Activated CD4-positive, alpha-beta T cell treated with anti-CD3 and anti-CD28 coated beads for 24 hours (primary cell): ENCODE measurements at regions not wholly inside any gene's neighbourhood (a gene's known extent, or its start where the extent isn't known, plus 50 kb on each side); places are given as distances from the start of the nearest gene placed in this dataset.

Experiments
- DNase-seq, 2 donors: peaks; one replicate each; pipeline ENCODE4 v3.0.0-alpha.2; 2020; ENCODE audit warnings: low read depth in 2 of 2

- DNase-seq: no peak
These were observed 364.2 kb downstream of the ZNF516 start for GRCh38 chr18:76130845-76131244.

GRCh38 chr18:76126327-76126726, 368.7 kb downstream of the ZNF516 start:
- DNase-seq: no peak

GRCh38 chr18:76121011-76121410, 374.0 kb downstream of the ZNF516 start:
- no peak for DNase-seq

GRCh38 chr18:76115580-76115979, 379.5 kb downstream of the ZNF516 start:
- no peak for DNase-seq

GRCh38 chr18:76113101-76113500, 381.9 kb downstream of the ZNF516 start:
- no peak for DNase-seq

- DNase-seq: no peak
These were observed 392.4 kb downstream of the ZNF516 start for GRCh38 chr18:76102626-76103025.

- no peak for DNase-seq
These were observed 392.9 kb downstream of the ZNF516 start for GRCh38 chr18:76102156-76102555.

GRCh38 chr18:76099931-76100457, 395.0 kb downstream of the ZNF516 start:
- DNase-seq: no peak

- no peak for DNase-seq
These were observed 396.2 kb downstream of the ZNF516 start for GRCh38 chr18:76098674-76099411.

GRCh38 chr18:76081536-76081935, 413.5 kb downstream of the ZNF516 start:
- no peak for DNase-seq

GRCh38 chr18:76080430-76080829, 414.6 kb downstream of the ZNF516 start:
- no peak for DNase-seq

- no peak for DNase-seq
These were observed 419.3 kb downstream of the ZNF516 start for GRCh38 chr18:76075777-76076176.

- DNase-seq: no peak
These were observed 430.0 kb downstream of the ZNF516 start for GRCh38 chr18:76064998-76065397.

- DNase-seq: no peak
These were observed 436.9 kb downstream of the ZNF516 start for GRCh38 chr18:76058146-76058545.

- DNase-seq: no peak
These were observed 437.7 kb downstream of the ZNF516 start for GRCh38 chr18:76057386-76057785.

GRCh38 chr18:76056471-76057110, 438.5 kb downstream of the ZNF516 start:
- DNase-seq: no peak

GRCh38 chr18:76055578-76055977, 439.5 kb downstream of the ZNF516 start:
- no peak for DNase-seq

- no peak for DNase-seq
These were observed 440.0 kb downstream of the ZNF516 start for GRCh38 chr18:76055025-76055424.

- DNase-seq: no peak
These were observed 440.9 kb downstream of the ZNF516 start for GRCh38 chr18:76054156-76054555.

- DNase-seq: no peak
These were observed 441.5 kb downstream of the ZNF516 start for GRCh38 chr18:76053551-76053950.

- DNase-seq: no peak
These were observed 442.8 kb downstream of the ZNF516 start for GRCh38 chr18:76052227-76052595.

- no peak for DNase-seq
These were observed 443.4 kb downstream of the ZNF516 start for GRCh38 chr18:76051396-76052226.
